ENCODE measurements at regions not wholly inside any gene's neighbourhood (a gene's known extent, or its start where the extent isn't known, plus 50 kb on each side); places are given as distances from the start of the nearest gene placed in this dataset.

GRCh38 chr6:149173222-149173621 is 144.3 kb upstream of the TAB2 start:
- Histone ChIP-seq H4K20me1 (ENCODE audit: insufficient read depth, low read length) (no peaks in the 10 kb centered on the region), H3K27me3 (ENCODE audit: insufficient read depth, low read length) (no peaks in the 10 kb centered on the region), H3K9me3 (ENCODE audit: low read length) (no peaks in the 10 kb centered on the region), H3K4me2 (ENCODE audit: low read length) (no peak overlapping the region), H3K9me2 (ENCODE audit: low read depth, low read length) (no peaks in the 10 kb centered on the region), H2AFZ (ENCODE audit: low read length) (no peak overlapping the region), H3K9ac (ENCODE audit: low read length) (no peak overlapping the region), H3F3A (ENCODE audit: insufficient read depth, low read length) (no peaks in the 10 kb centered on the region), H3K4me3 (ENCODE audit: low read depth, low read length, poor library complexity, severe bottlenecking) (no peak overlapping the region), H3K27ac (ENCODE audit: low read depth, low read length, poor library complexity, severe bottlenecking) (no peak overlapping the region), H3K4me1 (ENCODE audit: insufficient read depth, low read length, severe bottlenecking) (no peaks in the 10 kb centered on the region), H3K36me3 (ENCODE audit: insufficient read depth, low read length) (no peaks in the 10 kb centered on the region), H3K79me2 (ENCODE audit: insufficient read depth, low read length) (no peaks in the 10 kb centered on the region)
- TF ChIP-seq EZH2 (IDR thresholded peaks at IDR 0.05; ENCODE audit: borderline replicate concordance, low read length) (no peak), CTCF (IDR thresholded peaks at IDR 0.05; ENCODE audit: low read length) (no peak)

GRCh38 chr6:149174962-149175361 is 142.6 kb upstream of the TAB2 start:
- Histone ChIP-seq H3K9me3 (ENCODE audit: low read length) (no peaks in the 10 kb centered on the region), H3K9me2 (ENCODE audit: low read depth, low read length) (no peaks in the 10 kb centered on the region), H3K36me3 (ENCODE audit: insufficient read depth, low read length) (no peaks in the 10 kb centered on the region), H3K9ac (ENCODE audit: low read length) (no peak overlapping the region), H3K4me3 (ENCODE audit: low read depth, low read length, poor library complexity, severe bottlenecking) (no peak overlapping the region), H3K27me3 (ENCODE audit: insufficient read depth, low read length) (no peaks in the 10 kb centered on the region), H4K20me1 (ENCODE audit: insufficient read depth, low read length) (no peaks in the 10 kb centered on the region), H3K4me1 (ENCODE audit: insufficient read depth, low read length, severe bottlenecking) (no peaks in the 10 kb centered on the region), H3K27ac (ENCODE audit: low read depth, low read length, poor library complexity, severe bottlenecking) (no peak overlapping the region), H3F3A (ENCODE audit: insufficient read depth, low read length) (no peaks in the 10 kb centered on the region), H2AFZ (ENCODE audit: low read length) (no peak overlapping the region), H3K4me2 (ENCODE audit: low read length) (no peak overlapping the region), H3K79me2 (ENCODE audit: insufficient read depth, low read length) (no peaks in the 10 kb centered on the region)
- TF ChIP-seq EZH2 (IDR thresholded peaks at IDR 0.05; ENCODE audit: borderline replicate concordance, low read length), result no peak
- TF ChIP-seq CTCF (IDR thresholded peaks at IDR 0.05; ENCODE audit: low read length), result no peak

- Histone ChIP-seq H2AFZ (ENCODE audit: low read length) (no peak overlapping the region), H3K4me1 (ENCODE audit: insufficient read depth, low read length, severe bottlenecking) (no peaks in the 10 kb centered on the region), H3K4me2 (ENCODE audit: low read length) (no peak overlapping the region), H3K27me3 (ENCODE audit: insufficient read depth, low read length) (no peaks in the 10 kb centered on the region), H3K36me3 (ENCODE audit: insufficient read depth, low read length) (no peaks in the 10 kb centered on the region), H3K79me2 (ENCODE audit: insufficient read depth, low read length) (no peaks in the 10 kb centered on the region), H3K9me3 (ENCODE audit: low read length) (no peaks in the 10 kb centered on the region), H3F3A (ENCODE audit: insufficient read depth, low read length) (no peaks in the 10 kb centered on the region), H3K9ac (ENCODE audit: low read length) (no peak overlapping the region), H3K9me2 (ENCODE audit: low read depth, low read length) (no peaks in the 10 kb centered on the region), H4K20me1 (ENCODE audit: insufficient read depth, low read length) (no peaks in the 10 kb centered on the region), H3K4me3 (ENCODE audit: low read depth, low read length, poor library complexity, severe bottlenecking) (no peak overlapping the region), H3K27ac (ENCODE audit: low read depth, low read length, poor library complexity, severe bottlenecking) (no peak overlapping the region)
- no peak for TF ChIP-seq EZH2 (IDR thresholded peaks at IDR 0.05; ENCODE audit: borderline replicate concordance, low read length)
- TF ChIP-seq CTCF (IDR thresholded peaks at IDR 0.05; ENCODE audit: low read length), result no peak
Measured at GRCh38 chr6:149176971-149177667, 140.4 kb upstream of the TAB2 start.
